Amygdala (tissue), 56 donors: ENCODE measurements at regions not wholly inside any gene's neighbourhood (a gene's known extent, or its start where the extent isn't known, plus 50 kb on each side); places are given as distances from the start of the nearest gene placed in this dataset.

Source experiments
- DNase-seq, 56 donors: peaks; one replicate each; lab custom pipeline; 2025; lab: John Stamatoyannopoulos, UW

DNA sequence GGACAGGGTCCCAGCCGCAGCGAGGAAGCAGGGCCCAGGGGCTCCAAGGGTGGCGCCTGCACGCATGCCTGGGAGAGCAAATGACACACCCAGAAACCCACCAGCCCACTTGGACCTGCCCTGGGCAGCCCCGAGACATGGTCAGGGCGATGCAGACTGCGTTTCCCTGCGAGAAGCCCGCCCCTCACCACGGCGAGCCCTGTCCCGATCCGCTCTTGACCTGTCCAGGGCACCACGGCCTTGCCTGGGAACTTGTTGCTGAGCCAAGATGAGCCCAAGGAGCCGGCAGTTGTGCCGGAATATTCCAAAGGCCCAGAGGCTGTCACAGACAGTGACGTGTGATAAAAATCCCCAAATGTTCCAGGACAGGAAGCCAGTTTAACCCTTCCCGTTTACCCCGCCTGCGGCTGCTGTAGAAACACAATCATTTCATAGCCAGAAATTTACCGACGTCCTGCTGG is 78.1 kb downstream of the SIK1 start:
- no peak for DNase-seq

DNA sequence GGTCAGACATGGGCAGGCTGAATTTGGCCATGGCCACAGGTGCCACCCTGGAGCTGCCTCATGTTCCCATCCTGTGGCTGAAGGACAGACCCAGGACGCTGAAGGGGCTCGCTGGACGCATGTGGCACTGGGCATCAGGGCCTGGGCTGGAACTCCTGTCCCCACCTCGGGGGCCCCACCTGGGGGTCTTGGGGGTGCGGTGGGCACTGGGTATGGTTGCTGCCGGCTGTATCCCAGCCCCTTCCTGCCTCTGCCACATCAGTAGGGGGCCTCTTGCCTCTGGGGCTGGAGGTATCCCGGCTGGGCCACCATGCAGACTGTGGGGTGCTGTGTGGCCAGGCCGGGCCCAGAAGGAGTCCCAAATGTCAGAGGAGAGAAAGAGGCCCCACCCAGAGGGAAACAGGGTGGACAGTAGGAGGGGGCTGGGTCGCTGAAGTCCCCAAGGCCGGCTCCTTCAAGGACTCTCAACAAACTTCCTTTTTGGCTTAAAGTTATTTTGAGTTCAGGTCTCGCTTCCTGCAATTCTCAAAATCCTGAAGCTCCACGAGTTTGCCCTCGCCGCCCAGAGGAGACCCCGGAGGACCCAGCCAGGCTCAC is 78.7 kb downstream of the SIK1 start:
- no peak for DNase-seq

DNA sequence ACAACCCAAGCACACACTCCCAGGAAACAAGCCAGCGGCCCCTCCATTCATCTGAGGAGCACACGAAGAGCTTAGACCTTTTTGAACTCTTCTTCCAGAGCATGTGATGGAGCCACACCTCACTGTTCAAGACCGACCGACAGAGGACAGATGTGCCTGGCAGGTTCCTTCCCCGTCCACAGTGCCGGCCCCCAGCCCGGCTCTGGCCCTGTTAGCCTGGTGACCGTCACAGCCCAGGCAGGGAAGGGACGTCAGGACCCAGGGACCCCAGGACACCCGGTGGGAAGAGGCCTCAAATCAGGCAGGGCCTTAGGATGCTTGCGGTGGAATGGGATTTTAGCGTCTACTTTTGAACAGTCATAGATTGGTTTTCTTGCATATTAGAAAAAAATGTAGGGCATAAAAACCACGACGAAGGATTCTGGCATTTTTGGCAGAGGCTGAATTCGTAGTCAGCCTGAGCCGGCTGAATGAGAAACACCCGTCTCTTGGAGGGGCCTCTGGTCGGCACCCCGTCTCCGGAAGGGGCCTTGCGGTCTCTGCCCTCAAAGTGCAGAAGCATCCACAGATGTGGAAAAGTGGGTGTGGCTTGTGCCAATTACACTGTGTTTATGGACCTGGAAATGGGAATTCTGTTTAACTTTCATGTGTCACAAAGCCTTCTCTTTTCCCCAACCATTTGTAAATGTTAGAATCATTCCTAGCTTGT is 79.3 kb downstream of the SIK1 start:
- DNase-seq = no peak

DNA sequence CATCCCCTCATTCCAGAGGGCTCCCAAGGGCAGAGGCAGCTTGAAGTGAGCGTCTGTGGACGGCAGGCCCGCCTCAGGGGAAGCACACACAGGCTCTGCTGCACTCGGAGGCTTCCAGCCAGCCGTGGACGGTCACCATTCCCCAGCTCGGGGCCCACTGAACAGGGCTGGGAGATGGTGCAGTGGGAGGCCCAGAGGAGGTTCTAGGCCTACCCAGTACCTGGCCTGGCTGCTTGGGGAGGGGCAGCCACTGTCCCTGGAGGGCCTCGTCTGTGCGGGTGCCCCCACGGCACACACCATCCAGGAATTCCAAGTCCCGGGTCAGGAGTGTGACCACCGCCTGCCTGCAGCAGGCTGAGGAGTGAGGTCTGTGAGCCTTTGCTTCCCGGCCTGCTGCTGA is 80.4 kb downstream of the SIK1 start:
- no peak for DNase-seq

DNA sequence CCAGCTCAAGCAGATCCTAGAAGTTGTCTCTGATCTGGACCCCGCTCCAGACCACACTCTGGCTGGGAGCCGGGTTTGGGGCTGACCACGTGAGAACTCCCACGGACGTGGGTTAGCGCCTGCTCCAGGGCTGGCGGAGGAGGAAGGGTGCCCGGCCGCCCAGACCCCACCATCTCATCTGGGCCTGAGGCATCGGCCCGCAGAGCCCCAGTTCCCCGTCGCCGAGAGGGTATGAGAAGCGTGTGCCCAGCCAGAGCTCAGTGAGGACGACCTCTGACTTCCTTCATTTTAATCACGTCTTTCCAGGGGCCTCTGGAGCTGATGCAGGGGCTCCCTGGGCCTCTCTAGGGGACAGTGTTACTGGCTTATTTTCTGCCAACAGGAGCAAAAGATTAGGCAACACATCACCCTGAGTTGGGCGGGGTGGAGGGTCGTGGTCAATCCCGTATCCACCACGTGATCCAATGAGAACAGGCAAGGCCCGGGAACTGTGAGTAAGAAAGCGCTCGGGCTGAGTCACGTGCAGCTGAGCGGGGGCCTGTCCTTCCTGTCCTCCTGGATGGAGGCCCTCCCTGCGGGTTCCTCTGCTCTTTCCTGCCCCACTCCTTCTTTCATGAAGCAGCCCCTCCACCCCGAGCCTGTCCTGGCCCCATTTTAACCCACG is 81.1 kb downstream of the SIK1 start:
- no peak for DNase-seq

DNA sequence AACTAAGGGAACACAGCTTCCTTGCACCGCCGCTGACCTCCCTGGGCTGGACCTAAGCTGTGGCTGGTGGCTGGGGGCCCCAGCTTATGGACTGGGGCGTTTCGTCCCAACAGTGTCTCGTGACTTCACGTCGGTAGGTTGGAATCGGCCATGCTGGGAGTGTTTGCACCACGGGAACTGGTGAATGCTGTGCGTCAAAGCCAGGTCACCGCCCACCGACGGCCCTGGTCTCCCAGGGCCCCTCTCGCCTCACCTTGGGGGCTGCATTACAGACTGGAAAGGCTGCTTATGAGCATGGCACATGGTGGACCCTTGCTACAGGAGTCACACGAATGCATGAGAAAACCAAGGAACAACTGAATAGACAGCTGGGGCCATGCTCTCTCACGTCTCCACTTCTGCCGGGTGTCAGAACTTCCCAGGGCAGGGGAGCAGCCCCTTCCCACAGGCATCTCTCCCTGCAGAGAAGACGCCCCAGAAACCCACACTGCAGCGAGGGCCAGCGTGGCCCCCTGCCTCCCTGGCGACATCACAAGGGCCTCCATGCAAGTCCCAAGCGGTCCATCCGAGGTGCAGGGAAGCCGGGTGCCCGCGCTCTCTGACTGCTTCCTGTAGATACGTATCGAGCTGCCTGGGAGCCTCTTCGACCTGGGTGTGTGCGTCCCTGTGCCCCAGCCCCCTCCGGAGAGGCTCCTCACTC is 81.7 kb downstream of the SIK1 start:
- DNase-seq = no peak

DNA sequence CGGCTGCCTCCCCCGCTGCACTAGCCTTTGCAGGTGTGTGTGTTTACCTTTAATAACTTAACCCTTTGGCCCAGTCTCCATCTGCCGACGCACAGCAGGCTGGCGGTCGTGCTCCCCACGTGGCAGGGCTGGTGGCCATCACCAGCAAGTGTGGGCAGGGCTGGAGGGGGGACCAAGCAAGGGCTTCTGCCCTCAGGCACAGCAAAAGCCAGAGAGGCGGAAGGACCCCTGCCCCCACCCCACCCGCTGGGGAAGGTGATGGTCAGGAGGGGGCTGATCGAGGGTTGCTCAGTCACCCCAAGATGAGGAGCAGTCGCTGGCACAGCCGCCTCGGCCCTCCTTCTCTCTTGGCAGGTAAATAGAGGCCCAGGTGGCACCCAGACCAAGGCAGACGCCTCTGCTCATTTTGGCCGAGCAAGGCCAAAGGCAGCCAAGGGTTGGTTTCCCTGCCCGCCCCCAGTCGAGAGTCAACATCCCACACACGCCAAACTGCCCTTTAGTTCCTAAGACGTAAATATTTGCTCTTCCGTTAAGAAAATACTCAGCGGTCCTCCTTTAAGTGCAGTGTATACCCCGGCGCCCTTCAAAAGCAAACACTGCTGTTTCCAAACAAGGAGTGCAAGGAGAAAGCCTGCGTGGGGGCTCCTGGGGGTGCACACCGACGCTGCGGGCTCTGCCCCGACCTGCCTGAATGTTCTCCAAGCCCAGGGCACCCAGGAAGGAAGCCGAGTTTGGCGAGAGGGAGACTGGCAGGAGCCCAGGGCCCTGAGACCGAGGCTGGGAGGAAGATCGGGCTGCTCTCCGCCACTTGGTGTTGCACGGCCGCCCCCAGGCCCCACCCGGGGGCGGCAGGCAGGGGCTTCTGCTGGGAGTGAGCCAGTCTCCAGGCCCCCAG is 82.7 kb downstream of the SIK1 start:
- no peak for DNase-seq

DNA sequence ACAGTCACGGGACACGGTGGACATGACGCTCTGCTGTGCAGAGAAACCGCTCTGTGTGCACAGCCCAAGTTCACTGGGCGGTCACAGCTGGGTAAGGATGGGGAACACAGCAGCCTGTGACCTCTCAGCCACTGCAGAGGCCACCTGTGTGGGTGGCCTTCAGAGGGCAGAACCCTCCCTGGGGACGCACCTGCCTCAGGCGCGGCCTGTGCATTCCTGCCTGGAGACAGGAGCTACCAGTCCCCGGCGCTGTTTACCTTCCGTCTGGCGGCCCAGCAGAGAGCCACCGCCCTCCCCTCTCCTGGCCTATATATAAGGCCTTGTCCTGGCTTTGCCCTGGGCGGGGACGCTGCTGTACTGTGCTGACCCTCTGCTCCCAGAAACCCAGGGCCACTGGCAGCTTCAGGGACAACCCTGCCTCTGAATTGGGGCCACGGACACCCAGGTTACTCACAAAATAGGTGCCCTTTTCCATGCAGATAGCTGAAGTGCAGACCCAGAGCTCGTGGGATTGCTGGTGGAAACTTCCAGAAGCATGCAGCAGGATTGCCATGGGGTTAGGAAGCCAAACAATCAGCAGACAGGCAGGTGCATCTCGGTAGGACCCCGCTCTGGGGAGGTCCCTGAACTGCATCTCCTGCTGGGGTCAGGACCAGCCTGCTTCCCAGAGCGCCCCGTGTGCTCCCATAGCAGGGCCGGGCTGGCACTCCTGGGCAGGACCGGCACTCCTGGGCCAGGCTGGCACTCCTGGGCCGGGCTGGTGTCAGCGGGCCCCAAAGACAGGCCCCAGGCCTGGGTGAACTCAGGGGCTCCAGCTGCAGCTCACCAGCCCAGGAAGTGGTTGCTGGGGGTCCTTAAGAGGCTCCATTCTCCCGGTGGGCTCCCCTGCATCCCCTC is 83.6 kb downstream of the SIK1 start:
- no peak for DNase-seq

DNA sequence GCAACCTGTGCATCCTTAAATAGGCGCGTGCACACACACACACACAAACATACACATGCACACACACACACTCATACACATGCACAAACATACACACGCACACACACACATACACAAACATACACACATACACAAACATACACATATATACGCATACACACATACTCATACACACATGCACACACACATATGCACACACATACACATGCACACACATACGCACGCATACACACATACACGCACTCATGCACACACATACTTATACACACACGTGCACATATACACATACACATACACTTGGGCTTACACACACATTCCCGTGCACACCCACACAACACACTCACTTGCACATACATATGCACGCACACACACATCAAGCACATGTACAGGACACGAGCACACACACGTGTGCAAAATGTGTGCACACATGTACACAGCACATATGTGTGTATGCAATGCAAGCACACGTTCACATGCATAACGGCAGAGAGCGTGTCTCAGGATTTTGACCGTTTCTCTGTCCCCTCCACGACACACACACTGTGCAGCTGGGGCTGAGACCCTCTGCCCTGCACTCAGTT is 84.5 kb downstream of the SIK1 start:
- no peak for DNase-seq

DNA sequence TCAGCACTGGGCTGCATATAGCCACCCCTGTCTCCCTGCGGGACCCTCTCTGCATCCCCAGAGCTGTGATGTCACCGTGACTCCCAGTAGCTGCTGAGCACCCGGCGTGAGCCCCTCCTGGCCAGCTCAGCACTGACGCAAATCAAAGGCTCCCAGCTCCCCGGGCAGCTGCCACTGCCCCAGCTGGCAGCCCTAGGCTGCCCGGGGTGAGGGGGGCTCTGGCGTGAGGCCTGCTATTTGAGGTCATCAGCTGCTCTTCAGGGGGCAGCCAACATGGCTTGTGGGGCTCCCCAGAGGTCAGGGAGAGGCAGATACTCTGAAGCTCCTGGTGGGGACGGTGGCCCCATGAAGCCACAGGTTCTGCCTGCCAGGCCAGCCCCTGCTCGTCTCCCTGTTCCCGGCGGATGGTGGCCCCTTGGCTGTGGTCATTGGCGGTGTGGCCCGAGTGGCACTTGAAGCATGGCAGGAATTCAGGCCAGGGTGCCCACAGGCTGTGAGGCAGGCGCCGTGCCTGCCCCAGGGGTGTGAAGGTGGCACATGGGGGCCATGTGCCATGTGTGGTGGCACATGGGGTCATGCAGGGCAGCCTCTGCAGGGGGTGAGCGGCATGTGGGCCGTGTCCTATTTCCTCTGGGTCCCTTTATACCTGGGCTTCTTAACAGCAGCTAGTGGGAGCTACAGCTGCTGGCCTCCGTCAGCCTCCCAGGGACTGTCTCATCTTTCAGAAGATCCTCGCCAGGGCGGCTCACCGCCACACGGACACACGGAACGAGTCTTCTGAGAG is 85.4 kb downstream of the SIK1 start:
- peak in 7 of 56 donors; percentile 6 to 56 (median 33) for DNase-seq

DNA sequence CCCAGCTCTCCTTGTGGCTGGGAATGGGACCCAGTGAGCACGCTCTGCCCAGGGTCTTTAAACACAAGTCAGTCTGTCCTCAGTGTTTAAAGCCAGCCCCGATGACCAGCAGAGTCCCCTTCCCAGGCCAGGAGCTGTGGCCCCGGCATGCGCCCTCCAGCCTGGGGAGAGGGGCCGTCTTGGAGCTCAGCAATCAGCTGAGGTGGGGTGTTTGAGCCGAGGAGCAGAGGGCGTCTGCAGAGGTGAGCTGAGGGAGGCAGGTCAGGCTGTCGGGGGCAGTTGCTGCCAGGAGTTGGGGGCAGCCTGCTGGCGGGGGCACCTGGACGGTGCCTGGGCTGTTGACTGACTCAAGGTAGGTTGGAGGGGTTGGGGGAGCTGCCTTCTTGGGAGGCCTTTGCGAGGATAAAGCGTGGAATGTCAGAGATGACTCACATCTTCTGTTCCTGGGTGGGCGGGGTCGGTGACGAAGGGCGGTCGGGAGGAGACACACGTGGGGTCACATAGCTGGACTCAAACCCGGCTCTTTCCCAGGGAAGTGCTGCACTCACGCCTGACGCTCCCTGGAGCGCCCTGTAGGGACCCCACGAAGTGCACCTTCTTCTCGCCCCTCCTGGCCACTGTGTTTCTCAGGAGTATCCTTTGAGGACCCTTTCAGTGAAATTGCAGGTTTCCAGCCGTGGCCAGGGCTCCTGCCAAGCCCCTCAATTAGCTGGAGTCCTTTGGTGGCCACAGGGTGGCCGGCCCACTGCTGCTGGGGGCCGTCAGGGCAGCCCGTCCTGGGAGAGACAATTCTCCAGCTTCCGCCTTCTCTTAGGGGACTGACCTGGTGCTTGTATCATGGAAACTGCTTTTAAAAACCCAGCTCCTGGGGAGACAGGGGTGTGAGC is 86.2 kb downstream of the SIK1 start:
- DNase-seq = no peak

DNA sequence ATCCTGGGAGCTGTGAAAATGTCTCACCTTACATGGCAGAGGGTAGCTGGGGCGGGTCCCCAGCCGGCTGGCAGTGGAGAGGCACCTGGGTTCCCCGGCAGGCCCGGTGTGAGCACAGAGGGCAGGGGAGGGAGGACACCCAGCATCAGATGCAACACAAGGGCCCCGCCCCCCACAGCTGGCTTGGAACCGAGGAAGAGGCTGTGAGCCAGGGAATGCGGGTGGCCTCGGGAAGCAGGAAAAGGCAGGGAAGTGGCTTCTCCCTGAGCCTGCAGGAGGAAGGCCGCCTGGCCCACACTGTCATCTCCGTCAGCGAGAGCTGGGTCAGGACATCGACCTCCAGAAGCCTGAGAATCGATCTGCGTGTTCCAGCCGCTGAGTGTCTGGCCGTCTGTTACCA is 87.3 kb downstream of the SIK1 start:
- no peak for DNase-seq

DNA sequence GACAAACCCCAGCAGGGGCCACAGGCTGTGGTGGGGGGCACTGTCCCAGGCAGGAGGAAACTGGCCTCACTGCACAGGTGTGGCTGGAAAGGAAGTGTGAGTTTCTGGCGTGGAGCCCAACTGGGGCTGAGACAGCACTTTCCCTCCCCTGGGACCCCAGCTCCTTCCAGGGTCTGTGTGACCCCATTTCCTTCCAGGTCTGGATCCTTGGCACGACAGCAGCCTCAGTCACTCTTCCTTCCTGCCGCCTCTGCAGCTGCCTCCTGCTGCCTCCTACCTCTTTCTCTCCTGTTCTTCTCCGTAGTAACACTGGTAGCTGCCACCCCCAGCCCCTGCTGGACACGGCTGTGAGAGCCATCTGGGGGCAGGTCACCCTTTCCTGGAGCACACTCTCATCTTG is 88.0 kb downstream of the SIK1 start:
- no peak for DNase-seq

DNA sequence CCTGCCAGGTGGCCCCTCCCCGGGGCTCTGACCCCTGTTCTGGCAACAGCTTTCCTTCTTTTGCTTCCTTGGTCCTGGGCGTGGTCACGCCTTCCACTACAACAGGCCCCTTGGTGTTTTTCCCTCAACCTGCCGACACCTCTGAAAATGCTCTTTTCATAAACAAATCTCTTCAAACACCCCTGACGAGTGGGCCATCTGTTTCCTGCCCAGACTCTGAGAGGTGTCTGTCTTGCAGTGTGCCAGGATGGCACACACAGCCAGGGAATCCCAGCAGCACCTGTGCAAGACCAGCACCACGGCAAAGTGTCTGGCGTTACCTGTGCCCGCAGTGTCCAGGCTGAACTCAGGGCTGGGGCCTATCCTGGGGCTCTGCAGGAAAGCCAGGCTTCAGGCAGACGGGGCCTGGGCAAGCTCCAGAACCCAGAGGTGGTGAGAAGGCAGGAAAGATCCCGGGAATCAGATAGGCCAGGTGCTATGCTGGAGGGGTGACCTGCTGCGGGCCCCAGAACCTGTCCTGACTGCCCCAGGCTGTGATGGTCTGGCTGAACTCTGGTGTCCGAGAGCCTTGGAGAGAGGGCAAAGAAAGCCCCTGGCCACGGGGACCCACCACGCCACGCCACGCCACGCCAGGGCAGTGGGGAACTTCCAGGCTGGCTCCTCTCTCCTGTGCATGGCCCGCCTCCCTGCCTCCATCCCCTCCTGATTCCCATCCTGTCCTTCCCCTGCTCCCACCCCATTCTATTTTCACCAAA is 88.9 kb downstream of the SIK1 start:
- DNase-seq = no peak

DNA sequence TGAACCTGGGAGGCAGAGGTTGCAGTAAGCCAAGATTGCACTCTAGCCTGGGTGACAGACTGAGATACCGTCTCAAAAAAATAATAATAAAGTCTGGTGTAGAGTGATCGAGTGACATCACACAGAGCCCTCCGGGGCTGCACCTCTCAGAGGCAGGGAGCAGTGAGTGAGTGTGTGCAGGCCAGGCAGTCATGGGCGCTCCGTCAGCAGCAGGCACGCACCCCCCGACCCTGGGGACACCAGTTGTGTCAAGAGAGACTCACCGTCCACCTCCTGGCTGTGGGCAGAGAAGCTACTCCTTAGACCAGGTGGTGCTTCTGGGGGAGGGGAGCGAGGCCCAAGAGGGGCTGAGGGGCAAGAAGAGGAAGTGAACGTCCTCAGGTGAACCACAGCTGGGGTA is 91.8 kb downstream of the SIK1 start:
- no peak for DNase-seq

DNA sequence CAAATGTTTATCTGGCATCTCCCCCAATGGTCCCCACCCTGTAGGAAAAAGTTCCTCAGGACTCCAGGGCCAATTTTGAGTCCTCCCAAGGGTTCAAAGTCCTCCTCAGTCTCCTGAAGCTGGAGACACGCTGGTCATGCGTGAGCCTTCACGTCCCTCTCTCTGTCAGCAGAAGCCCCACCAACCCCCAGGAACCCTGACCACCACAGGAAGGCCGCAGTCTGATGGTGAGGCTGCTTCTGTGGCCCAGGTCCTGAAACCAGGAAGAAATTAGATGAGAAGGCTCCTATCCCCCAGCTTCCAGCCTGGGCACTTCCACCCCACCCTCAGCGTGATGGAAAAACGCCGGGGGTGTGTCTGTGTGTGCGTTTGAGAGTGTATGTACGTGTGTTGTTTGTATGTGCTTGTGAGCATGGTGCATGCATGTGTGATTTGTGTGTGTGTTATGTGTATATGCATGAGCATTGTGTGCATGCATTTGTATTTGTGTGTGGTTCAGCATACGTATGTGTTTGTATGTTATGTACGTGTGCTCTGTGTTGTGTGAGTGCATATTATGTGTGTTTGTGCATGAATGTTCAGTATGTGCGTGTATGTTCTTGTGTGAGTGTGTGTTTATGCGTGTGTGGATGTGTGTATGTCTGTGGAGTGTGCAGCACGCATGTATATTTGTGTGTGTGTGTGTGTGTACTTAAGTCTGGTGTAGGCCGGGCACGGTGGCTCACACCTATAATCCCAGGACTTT is 92.5 kb downstream of the SIK1 start:
- no peak for DNase-seq
